Panc1 (cell line): ENCODE measurements at regions not wholly inside any gene's neighbourhood (a gene's known extent, or its start where the extent isn't known, plus 50 kb on each side); places are given as distances from the start of the nearest gene placed in this dataset.

Experiments used
- ATAC-seq: fragments of 200-7000 bp; cut with Tn5 transposase; 2 replicates; pipeline ENCODE4 v1.9.1; 2020; ENCODE audit warnings: mild to moderate bottlenecking, moderate library complexity
- BruUV-seq: library from RNA; stranded (reverse); fragments of 400-500 nt; replicated peaks from 2 replicates; lab custom pipeline; 2021; lab: Mats Ljungman, UMichigan
- CTCF ChIA-PET: fragments of 300-600 bp; sonication (Branson Sonifier 250); formaldehyde crosslinking; loops from one replicate; lab custom pipeline; 2022; ENCODE audit warnings: antibody characterized with exemption; lab: Charles Lee
- POLR2A ChIA-PET: fragments of 300-600 bp; sonication (Branson Sonifier 250); formaldehyde crosslinking; loops from one replicate; lab custom pipeline; 2022; ENCODE audit warnings: antibody characterized with exemption; lab: Charles Lee
- DNase-seq: peaks from one replicate; pipeline ENCODE4 v3.0.0-alpha.2; 2010; ENCODE audit warnings: low read depth, low spot score
- H3K27ac ChIP-seq: 2 replicates; pipeline ENCODE4 v1.5.1; 2011; ENCODE audit warnings: mild to moderate bottlenecking, low read length, inconsistent platforms
- H3K27me3 ChIP-seq: fragments of 200-500 bp; sonication (Bioruptor generic); 2 replicates; pipeline ENCODE4 v1.6.0; 2014; ENCODE audit warnings: low read length, inconsistent platforms; ENCODE audit not compliant: control insufficient read depth, insufficient read depth
- H3K36me3 ChIP-seq: fragments of 200-500 bp; sonication (Bioruptor generic); 2 replicates; pipeline ENCODE4 v1.5.1; 2014; ENCODE audit warnings: inconsistent platforms, mild to moderate bottlenecking, low read length, moderate library complexity; ENCODE audit not compliant: control insufficient read depth, insufficient read depth
- H3K4me1 ChIP-seq: 2 replicates; pipeline ENCODE4 v1.5.1; 2011; ENCODE audit warnings: inconsistent platforms, mild to moderate bottlenecking, low read length, moderate library complexity; ENCODE audit not compliant: control insufficient read depth, insufficient read depth
- H3K4me3 ChIP-seq, 2 experiments: 2 replicates each; pipeline ENCODE4 v1.5.1; 2011 to 2012; ENCODE audit warnings: low read depth in 2 of 2, low read length in 2 of 2, mild to moderate bottlenecking in 2 of 2, inconsistent platforms in 1 of 2, moderate library complexity in 1 of 2
- H3K9me3 ChIP-seq: fragments of 200-500 bp; sonication (Bioruptor generic); 2 replicates; pipeline ENCODE4 v1.5.1; 2014; ENCODE audit warnings: low read depth, mild to moderate bottlenecking, inconsistent platforms, low read length, moderate library complexity; ENCODE audit not compliant: control insufficient read depth, insufficient read depth
- CTCF ChIP-seq: fragments of 450-650 bp; IDR thresholded peaks from 2 replicates; pipeline ENCODE4 v1.5.1; 2017; ENCODE audit warnings: mild to moderate bottlenecking
- POLR2AphosphoS5 ChIP-seq: IDR thresholded peaks from 2 replicates; pipeline ENCODE4 v1.6.1; 2012; ENCODE audit warnings: mild to moderate bottlenecking, low read depth, low read length, moderate library complexity
- REST ChIP-seq, 2 experiments: IDR thresholded peaks; 2 replicates each; pipeline ENCODE4 v1.6.1; 2011 to 2012; ENCODE audit warnings: low read depth in 2 of 2, control low read depth in 1 of 2, low read length in 1 of 2, mild to moderate bottlenecking in 1 of 2, moderate library complexity in 1 of 2; ENCODE audit not compliant: insufficient read depth in 1 of 2
- SIN3A ChIP-seq: IDR thresholded peaks from 2 replicates; pipeline ENCODE4 v1.6.1; 2012; ENCODE audit warnings: low read depth, mild to moderate bottlenecking, low read length, moderate library complexity, borderline replicate concordance; ENCODE audit not compliant: insufficient read depth
- TCF7L2 ChIP-seq: IDR thresholded peaks from 2 replicates; pipeline ENCODE4 v1.6.1; 2011; ENCODE audit warnings: mild to moderate bottlenecking, low read depth, low read length, inconsistent platforms
- in situ Hi-C: cut with HindIII; loops from 2 replicates; pipeline ENCODE4 v1.10.0; 2016; ENCODE audit warnings: low sequenced_read_pairs, low pct_unique_long_range_greater_than_20kb
- intact Hi-C: fragments of 100-400 bp; cut with micrococcal nuclease; formaldehyde crosslinking; loops from one replicate; pipeline ENCODE4 v1.10.0; 2022; ENCODE audit not compliant: unreplicated experiment

GRCh38 chr2:183608747-183609146, 484.5 kb downstream of the NUP35 start:
- Histone ChIP-seq H3K27ac (no peak overlapping the region), H3K27me3 (no peaks in the 10 kb centered on the region), H3K4me3 (no peak overlapping the region), H3K9me3 (no peaks in the 10 kb centered on the region), H3K36me3 (no peaks in the 10 kb centered on the region), H3K4me1 (no peaks in the 10 kb centered on the region)
- DNase-seq (no peak), ATAC-seq (no peak)
- POLR2A ChIA-PET = no interaction called here
- CTCF ChIA-PET = no interaction called here
- intact Hi-C loops (no loop called here), in situ Hi-C loops (no loop called here)
- TF ChIP-seq SIN3A = no peak
- TF ChIP-seq REST (IDR thresholded peaks at IDR 0.05; ENCODE audit: insufficient read depth in 1 of 2, low read depth in 2 of 2, low read length in 1 of 2) = no peak
- no peak for TF ChIP-seq POLR2AphosphoS5
- TF ChIP-seq TCF7L2 = no peak
- no peak for TF ChIP-seq CTCF
- no TSS peak for BruUV-seq

- ChIA-PET POLR2A (no interaction called here), CTCF (no interaction called here)
- intact Hi-C loops = no loop called here
- H3K4me1 ChIP-seq = no peaks in the 10 kb centered on the region
- H3K27me3 ChIP-seq = no peaks in the 10 kb centered on the region
- H3K9me3 ChIP-seq = no peaks in the 10 kb centered on the region
- ATAC-seq (no peak), DNase-seq (no peak)
- no peak overlapping the region for H3K4me3 ChIP-seq
- no peak for TF ChIP-seq POLR2AphosphoS5
- TF ChIP-seq CTCF = no peak
- TF ChIP-seq TCF7L2 = no peak
- TF ChIP-seq REST (IDR thresholded peaks at IDR 0.05; ENCODE audit: insufficient read depth in 1 of 2, low read depth in 2 of 2, low read length in 1 of 2) = no peak
- TF ChIP-seq SIN3A = no peak
- no peaks in the 10 kb centered on the region for H3K36me3 ChIP-seq
- in situ Hi-C loops = no loop called here
- no TSS peak for BruUV-seq
- H3K27ac ChIP-seq = no peak overlapping the region
These were observed 486.5 kb downstream of the NUP35 start for GRCh38 chr2:183610724-183611123.
